Medulla oblongata (tissue), 1 donor: ENCODE measurements at regions not wholly inside any gene's neighbourhood (a gene's known extent, or its start where the extent isn't known, plus 50 kb on each side); places are given as distances from the start of the nearest gene placed in this dataset.
"Not testable (repeated sequence)": the region's sequence is repeated elsewhere in the genome, so short reads cannot be mapped to it uniquely, and the experiment has no call there.

Experiments used
- DNase-seq: peaks from one replicate; pipeline ENCODE4 v3.0.0-alpha.2; 2015; ENCODE audit errors: extremely low spot score

- DNase-seq = no peak
Observed at GRCh38 chr21:27787046-27787445, 820.2 kb upstream of the ADAMTS5 start.

GRCh38 chr21:27779606-27780005 is 812.7 kb upstream of the ADAMTS5 start:
- no peak for DNase-seq

GRCh38 chr21:27776925-27777553 is 810.2 kb upstream of the ADAMTS5 start:
- DNase-seq = no peak

- DNase-seq = no peak
Observed at GRCh38 chr21:27772816-27773215, 805.9 kb upstream of the ADAMTS5 start.

- DNase-seq = no peak
Observed at GRCh38 chr21:27771938-27772483, 805.1 kb upstream of the ADAMTS5 start.

- DNase-seq = no peak
Observed at GRCh38 chr21:27769763-27770162, 802.9 kb upstream of the ADAMTS5 start.

GRCh38 chr21:27768046-27768637 is 801.3 kb upstream of the ADAMTS5 start:
- DNase-seq = not testable (repeated sequence)

GRCh38 chr21:27764056-27764455 is 797.2 kb upstream of the ADAMTS5 start:
- no peak for DNase-seq

GRCh38 chr21:27761623-27762022 is 794.7 kb upstream of the ADAMTS5 start:
- DNase-seq = peak; percentile 26

GRCh38 chr21:27759820-27760219 is 792.9 kb upstream of the ADAMTS5 start:
- no peak for DNase-seq

GRCh38 chr21:27759091-27759659 is 792.3 kb upstream of the ADAMTS5 start:
- peak; percentile 60 for DNase-seq

GRCh38 chr21:27756191-27756590 is 789.3 kb upstream of the ADAMTS5 start:
- no peak for DNase-seq

GRCh38 chr21:27743971-27744564 is 777.2 kb upstream of the ADAMTS5 start:
- DNase-seq = no peak

- DNase-seq = peak; percentile 13
Observed at GRCh38 chr21:27741736-27742135, 774.8 kb upstream of the ADAMTS5 start.

- DNase-seq = no peak
Observed at GRCh38 chr21:27740084-27740483, 773.2 kb upstream of the ADAMTS5 start.

GRCh38 chr21:27739187-27739586 is 772.3 kb upstream of the ADAMTS5 start:
- no peak for DNase-seq

GRCh38 chr21:27735699-27736098 is 768.8 kb upstream of the ADAMTS5 start:
- DNase-seq = no peak

- no peak for DNase-seq
Observed at GRCh38 chr21:27734146-27734545, 767.3 kb upstream of the ADAMTS5 start.

- no peak for DNase-seq
Observed at GRCh38 chr21:27725916-27726315, 759.0 kb upstream of the ADAMTS5 start.

GRCh38 chr21:27722095-27722494 is 755.2 kb upstream of the ADAMTS5 start:
- DNase-seq = no peak

GRCh38 chr21:27721675-27722074 is 754.8 kb upstream of the ADAMTS5 start:
- DNase-seq = no peak

GRCh38 chr21:27719226-27719625 is 752.3 kb upstream of the ADAMTS5 start:
- DNase-seq = no peak

GRCh38 chr21:27715131-27715530 is 748.2 kb upstream of the ADAMTS5 start:
- DNase-seq = no peak
